ENCODE measurements at regions not wholly inside any gene's neighbourhood (a gene's known extent, or its start where the extent isn't known, plus 50 kb on each side); places are given as distances from the start of the nearest gene placed in this dataset.
"Not testable (repeated sequence)": the region's sequence is repeated elsewhere in the genome, so short reads cannot be mapped to it uniquely, and the experiment has no call there.

DNA sequence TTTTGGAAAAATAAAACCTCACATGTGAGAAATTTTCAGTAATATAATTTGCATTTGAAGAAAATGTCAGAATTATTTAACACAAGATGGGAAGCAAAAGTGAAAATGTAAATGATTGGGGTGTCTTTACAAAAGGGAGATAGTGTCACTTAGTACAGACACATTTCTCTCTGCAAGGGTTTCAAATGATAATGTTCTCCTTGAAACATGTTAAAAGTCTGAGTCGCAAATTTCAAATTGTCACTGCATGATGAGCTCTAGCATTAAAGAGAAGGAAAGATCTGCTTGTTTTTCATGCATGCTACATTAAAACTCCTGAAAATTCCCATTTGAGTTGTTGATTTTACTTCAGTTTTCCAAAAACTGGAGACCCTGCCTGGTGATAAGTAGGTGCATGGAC is 122.0 kb upstream of the LDB2 start:
- H3K27ac ChIP-seq (ENCODE audit: low read depth, low read length, severe bottlenecking) = no peak overlapping the region
- 80 to 100% methylated on average over 1 of the region's 1 CpG for WGBS, 2 experiments (ENCODE audit: insufficient coverage in 2 of 2)
- no peak overlapping the region for H3K4me3 ChIP-seq (ENCODE audit: extremely low read depth, insufficient read depth, low read length, poor library complexity, severe bottlenecking)
- H3K9me3 ChIP-seq (ENCODE audit: control insufficient read depth, low read length) = no peaks in the 10 kb centered on the region
- H3K36me3 ChIP-seq (ENCODE audit: control insufficient read depth, insufficient read depth, low read length) = no peaks in the 10 kb centered on the region
- H3K4me1 ChIP-seq (ENCODE audit: control insufficient read depth, insufficient read depth, low read length, poor library complexity, severe bottlenecking) = peaks cover 6% of the 10 kb centered on the region

- WGBS, 2 experiments (ENCODE audit: insufficient coverage in 2 of 2) = 100% methylated on average over 1 of the region's 1 CpG; no CpG with 5 or more reads in 1 of the 2 experiments
- H3K4me3 ChIP-seq (ENCODE audit: extremely low read depth, insufficient read depth, low read length, poor library complexity, severe bottlenecking); H3K4me1 ChIP-seq (ENCODE audit: control insufficient read depth, insufficient read depth, low read length, poor library complexity, severe bottlenecking); H3K36me3 ChIP-seq (ENCODE audit: control insufficient read depth, insufficient read depth, low read length); H3K27ac ChIP-seq (ENCODE audit: low read depth, low read length, severe bottlenecking); H3K9me3 ChIP-seq (ENCODE audit: control insufficient read depth, low read length): not testable (repeated sequence)
Observed at GRCh38 chr4:17018621-17019020, 120.2 kb upstream of the LDB2 start.

- peaks cover 4% of the 10 kb centered on the region for H3K9me3 ChIP-seq (ENCODE audit: control insufficient read depth, low read length)
- peaks cover 6% of the 10 kb centered on the region for H3K4me1 ChIP-seq (ENCODE audit: control insufficient read depth, insufficient read depth, low read length, poor library complexity, severe bottlenecking)
- H3K36me3 ChIP-seq (ENCODE audit: control insufficient read depth, insufficient read depth, low read length) = no peaks in the 10 kb centered on the region
- no peak overlapping the region for H3K4me3 ChIP-seq (ENCODE audit: extremely low read depth, insufficient read depth, low read length, poor library complexity, severe bottlenecking)
- no peak overlapping the region for H3K27ac ChIP-seq (ENCODE audit: low read depth, low read length, severe bottlenecking)
- WGBS, 2 experiments (ENCODE audit: insufficient coverage in 2 of 2) = 35 to 53% methylated on average over 3 of the region's 3 CpGs
Observed at GRCh38 chr4:17018013-17018412, 119.6 kb upstream of the LDB2 start.

DNA sequence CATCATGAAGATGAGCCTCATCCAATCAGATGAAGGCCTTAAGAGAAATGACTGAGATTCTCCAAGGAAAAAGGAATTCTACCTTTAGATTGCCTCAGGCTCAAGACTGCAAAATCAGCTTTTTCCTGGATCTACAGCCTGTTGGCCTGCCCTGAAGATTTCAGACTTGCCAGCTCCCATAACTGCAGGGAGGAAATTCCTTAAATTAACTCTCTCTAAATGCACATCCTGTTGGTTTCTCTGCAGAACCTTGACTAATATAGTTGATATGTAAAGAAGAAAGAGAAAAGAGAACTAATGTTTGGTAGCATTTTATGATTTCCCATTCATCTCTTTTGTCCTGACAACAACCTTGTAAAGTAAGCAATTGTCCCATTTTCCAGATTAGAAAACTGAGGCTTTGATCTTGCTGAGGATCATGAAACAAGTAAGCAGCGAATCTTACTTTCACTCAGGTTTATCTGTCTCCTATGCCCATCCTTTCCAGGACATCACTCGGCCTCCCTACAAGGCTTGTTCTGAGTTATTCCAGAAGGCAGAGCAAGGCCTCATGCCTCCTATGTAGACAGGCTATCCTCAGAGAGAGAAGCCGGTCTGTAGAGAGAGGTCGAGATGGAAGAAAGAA is 115.0 kb upstream of the LDB2 start:
- Histone ChIP-seq H3K36me3 (ENCODE audit: control insufficient read depth, insufficient read depth, low read length) (no peaks in the 10 kb centered on the region), H3K4me3 (ENCODE audit: extremely low read depth, insufficient read depth, low read length, poor library complexity, severe bottlenecking) (no peak overlapping the region), H3K4me1 (ENCODE audit: control insufficient read depth, insufficient read depth, low read length, poor library complexity, severe bottlenecking) (peaks cover 11% of the 10 kb centered on the region), H3K27ac (ENCODE audit: low read depth, low read length, severe bottlenecking) (no peak overlapping the region), H3K9me3 (ENCODE audit: control insufficient read depth, low read length) (peaks cover 4% of the 10 kb centered on the region)
- 78 to 100% methylated on average over 3 to 4 of the region's 4 CpGs for WGBS, 2 experiments (ENCODE audit: insufficient coverage in 2 of 2)

GRCh38 chr4:17012451-17012850 is 114.0 kb upstream of the LDB2 start:
- Histone ChIP-seq H3K27ac (ENCODE audit: low read depth, low read length, severe bottlenecking) (no peak overlapping the region), H3K9me3 (ENCODE audit: control insufficient read depth, low read length) (peaks cover 4% of the 10 kb centered on the region), H3K36me3 (ENCODE audit: control insufficient read depth, insufficient read depth, low read length) (no peaks in the 10 kb centered on the region), H3K4me3 (ENCODE audit: extremely low read depth, insufficient read depth, low read length, poor library complexity, severe bottlenecking) (no peak overlapping the region), H3K4me1 (ENCODE audit: control insufficient read depth, insufficient read depth, low read length, poor library complexity, severe bottlenecking) (peaks cover 5% of the 10 kb centered on the region)
- 100% methylated on average over 1 of the region's 3 CpGs; no CpG with 5 or more reads in 1 of the 2 experiments for WGBS, 2 experiments (ENCODE audit: insufficient coverage in 2 of 2)

DNA sequence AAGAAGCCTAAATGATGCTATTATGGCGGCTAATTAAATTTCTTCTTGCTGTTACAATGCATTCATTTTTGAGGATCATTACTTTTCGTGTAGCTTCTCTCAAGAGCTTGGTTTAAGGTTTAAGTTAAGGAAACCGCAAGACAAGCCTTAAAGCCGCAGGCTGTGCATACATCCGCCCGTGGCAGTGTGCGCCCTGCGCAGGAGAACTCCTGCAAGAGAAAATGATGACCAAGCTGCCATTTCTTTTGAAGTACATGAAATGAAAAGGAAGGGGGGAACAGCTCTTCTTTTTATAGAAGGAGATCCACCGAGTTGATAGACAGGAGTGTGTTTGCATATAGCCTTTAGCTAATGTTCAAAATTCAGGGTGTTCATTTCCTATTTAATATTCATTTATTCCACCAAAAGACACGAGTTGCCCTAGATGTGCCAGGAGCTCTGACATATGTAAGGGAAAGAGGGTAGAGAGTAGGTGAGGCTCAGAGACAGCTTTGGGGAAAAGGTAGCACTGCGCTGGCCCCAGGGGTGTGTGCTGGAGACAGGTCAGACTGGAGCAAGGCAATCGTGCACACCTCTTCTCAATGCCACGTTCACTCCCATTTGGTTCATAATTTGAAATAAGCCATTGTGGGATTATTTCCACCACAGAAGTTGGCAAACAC is 112.1 kb upstream of the LDB2 start:
- WGBS, 2 experiments (ENCODE audit: insufficient coverage in 2 of 2) = 92 to 97% methylated on average over 9 of the region's 13 CpGs
- Histone ChIP-seq H3K27ac (ENCODE audit: low read depth, low read length, severe bottlenecking) (no peak overlapping the region), H3K36me3 (ENCODE audit: control insufficient read depth, insufficient read depth, low read length) (no peaks in the 10 kb centered on the region), H3K9me3 (ENCODE audit: control insufficient read depth, low read length) (peaks cover 4% of the 10 kb centered on the region), H3K4me3 (ENCODE audit: extremely low read depth, insufficient read depth, low read length, poor library complexity, severe bottlenecking) (no peak overlapping the region), H3K4me1 (ENCODE audit: control insufficient read depth, insufficient read depth, low read length, poor library complexity, severe bottlenecking) (peaks cover 18% of the 10 kb centered on the region)

DNA sequence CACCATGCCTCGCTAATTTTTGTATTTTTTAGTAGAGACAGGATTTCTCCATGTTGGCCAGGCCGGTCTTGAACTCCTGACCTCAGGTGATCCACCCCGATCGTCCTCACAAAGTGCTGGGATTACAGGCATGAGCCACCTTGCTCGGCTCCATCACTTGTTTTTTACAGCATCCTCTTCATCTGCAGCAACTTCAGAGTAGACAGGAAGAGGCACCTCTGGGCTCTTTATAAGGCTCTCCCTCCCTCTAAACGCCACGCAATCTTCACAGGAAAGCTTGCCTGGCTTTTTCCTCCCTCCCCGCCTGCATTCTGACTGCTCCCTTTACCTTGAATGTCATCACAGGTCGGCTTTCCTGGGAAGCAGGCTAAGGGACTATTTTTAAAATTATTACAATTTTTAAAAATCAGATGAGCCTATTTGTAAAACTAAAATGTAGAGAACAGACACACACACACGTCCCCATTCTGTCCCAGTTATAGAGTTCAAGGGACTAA is 111.5 kb upstream of the LDB2 start:
- Histone ChIP-seq H3K36me3 (ENCODE audit: control insufficient read depth, insufficient read depth, low read length) (no peaks in the 10 kb centered on the region), H3K9me3 (ENCODE audit: control insufficient read depth, low read length) (peaks cover 4% of the 10 kb centered on the region), H3K4me3 (ENCODE audit: extremely low read depth, insufficient read depth, low read length, poor library complexity, severe bottlenecking) (no peak overlapping the region), H3K27ac (ENCODE audit: low read depth, low read length, severe bottlenecking) (no peak overlapping the region), H3K4me1 (ENCODE audit: control insufficient read depth, insufficient read depth, low read length, poor library complexity, severe bottlenecking) (peaks cover 18% of the 10 kb centered on the region)
- 91 to 93% methylated on average over 4 to 7 of the region's 10 CpGs for WGBS, 2 experiments (ENCODE audit: insufficient coverage in 2 of 2)

DNA sequence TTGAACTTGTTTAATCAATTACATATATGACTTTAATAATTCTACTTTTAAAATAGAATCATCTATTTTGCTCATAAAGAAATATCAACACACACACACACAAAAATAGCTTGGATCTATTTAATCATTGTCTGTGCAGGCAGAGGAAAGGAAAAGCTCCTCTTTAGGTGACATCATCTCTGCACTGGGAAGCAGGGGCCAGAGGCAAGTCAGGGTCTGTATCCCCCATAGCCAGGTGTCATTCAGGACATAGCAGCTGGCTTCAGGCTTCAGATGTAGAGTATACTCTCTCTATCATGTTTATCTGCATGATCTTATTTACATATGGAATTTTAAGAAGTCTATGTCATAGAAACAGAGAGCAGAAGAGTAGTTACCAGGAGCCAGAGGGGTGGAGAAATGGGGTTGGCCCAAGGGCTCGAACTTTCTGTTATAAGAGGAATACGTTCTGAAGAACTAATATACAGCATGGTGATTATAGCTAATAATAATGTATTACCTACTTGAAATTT is 110.4 kb upstream of the LDB2 start:
- H3K4me1 ChIP-seq (ENCODE audit: control insufficient read depth, insufficient read depth, low read length, poor library complexity, severe bottlenecking) = peaks cover 18% of the 10 kb centered on the region
- WGBS, 2 experiments (ENCODE audit: insufficient coverage in 2 of 2) = no CpG with 5 or more reads among the region's 2 CpGs
- H3K9me3 ChIP-seq (ENCODE audit: control insufficient read depth, low read length) = no peaks in the 10 kb centered on the region
- H3K36me3 ChIP-seq (ENCODE audit: control insufficient read depth, insufficient read depth, low read length) = no peaks in the 10 kb centered on the region
- H3K27ac ChIP-seq (ENCODE audit: low read depth, low read length, severe bottlenecking) = no peak overlapping the region
- no peak overlapping the region for H3K4me3 ChIP-seq (ENCODE audit: extremely low read depth, insufficient read depth, low read length, poor library complexity, severe bottlenecking)

DNA sequence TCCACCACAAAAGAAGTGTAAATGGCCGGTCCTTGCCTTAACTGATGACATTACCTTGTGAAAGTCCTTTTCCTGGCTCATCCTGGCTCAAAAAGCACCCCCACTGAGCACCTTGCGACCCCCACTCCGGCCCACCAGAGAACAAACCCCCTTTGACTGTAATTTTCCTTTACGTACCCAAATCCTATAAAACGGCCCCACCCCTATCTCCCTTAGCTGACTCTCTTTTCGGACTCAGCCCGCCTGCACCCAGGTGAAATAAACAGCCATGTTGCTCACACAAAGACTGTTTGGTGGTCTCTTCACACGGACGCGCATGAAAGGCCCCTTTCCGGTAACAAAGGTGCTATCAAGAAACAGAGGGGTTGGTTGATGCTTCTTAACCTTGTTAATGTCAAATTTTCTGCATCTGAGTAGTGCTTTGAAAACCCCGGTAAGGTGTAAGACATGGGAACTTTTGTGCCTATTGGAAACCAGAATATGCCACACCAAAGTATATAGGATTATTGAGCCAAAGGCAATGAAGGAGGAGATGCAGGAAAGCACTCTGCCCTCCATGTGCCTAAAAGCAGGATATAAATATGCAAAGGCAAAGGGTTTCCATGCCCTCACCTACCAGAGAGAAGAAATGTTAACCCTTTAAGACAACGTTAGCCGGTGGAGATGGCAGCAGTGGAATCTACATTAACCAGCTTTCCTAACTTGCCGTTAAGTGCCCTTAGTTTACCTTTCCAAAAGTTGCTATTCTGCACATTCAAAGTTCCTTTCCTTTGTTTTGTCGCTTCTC is 105.4 kb upstream of the LDB2 start:
- WGBS, 2 experiments (ENCODE audit: insufficient coverage in 2 of 2) = 52 to 62% methylated on average over 6 to 11 of the region's 16 CpGs
- not testable (repeated sequence) for H3K27ac ChIP-seq (ENCODE audit: low read depth, low read length, severe bottlenecking)

GRCh38 chr4:16995451-16995850 is 97.0 kb upstream of the LDB2 start:
- no peaks in the 10 kb centered on the region for H3K36me3 ChIP-seq (ENCODE audit: control insufficient read depth, insufficient read depth, low read length)
- H3K4me1 ChIP-seq (ENCODE audit: control insufficient read depth, insufficient read depth, low read length, poor library complexity, severe bottlenecking) = peaks cover 31% of the 10 kb centered on the region
- 17% methylated on average over 1 of the region's 1 CpG; no CpG with 5 or more reads in 1 of the 2 experiments for WGBS, 2 experiments (ENCODE audit: insufficient coverage in 2 of 2)
- no peaks in the 10 kb centered on the region for H3K9me3 ChIP-seq (ENCODE audit: control insufficient read depth, low read length)
- H3K27ac ChIP-seq (ENCODE audit: low read depth, low read length, severe bottlenecking) = peak overlapping the region; percentile 68
- no peak overlapping the region for H3K4me3 ChIP-seq (ENCODE audit: extremely low read depth, insufficient read depth, low read length, poor library complexity, severe bottlenecking)

More for the DNA sequence above, 105.4 kb upstream of the LDB2 start:
- not testable (repeated sequence) for H3K9me3 ChIP-seq (ENCODE audit: control insufficient read depth, low read length); H3K4me3 ChIP-seq (ENCODE audit: extremely low read depth, insufficient read depth, low read length, poor library complexity, severe bottlenecking); H3K36me3 ChIP-seq (ENCODE audit: control insufficient read depth, insufficient read depth, low read length)
- H3K4me1 ChIP-seq (ENCODE audit: control insufficient read depth, insufficient read depth, low read length, poor library complexity, severe bottlenecking) = peaks cover 13% of the 10 kb centered on the region

Data from mesodermal cell (in vitro differentiated cells).